ENCODE measurements at regions not wholly inside any gene's neighbourhood (a gene's known extent, or its start where the extent isn't known, plus 50 kb on each side); places are given as distances from the start of the nearest gene placed in this dataset.

GRCh38 chr12:102344691-102345090 is 135.7 kb downstream of the IGF1 start:
- TF ChIP-seq NFRKB (IDR thresholded peaks at IDR 0.05) = no peak
- TF ChIP-seq SP1 (IDR thresholded peaks at IDR 0.05) = no peak
- no peak for TF ChIP-seq BHLHE40 (IDR thresholded peaks at IDR 0.05; ENCODE audit: borderline replicate concordance)
- TF ChIP-seq L3MBTL2 (conservative IDR thresholded peaks at IDR 0.05) = no peak
- no peak for TF ChIP-seq SUZ12 (IDR thresholded peaks at IDR 0.05)
- TF ChIP-seq ELF4 (IDR thresholded peaks at IDR 0.05) = no peak
- TF ChIP-seq FOXA1 (IDR thresholded peaks at IDR 0.05) = no peak
- TF ChIP-seq FOXM1 (IDR thresholded peaks at IDR 0.05; ENCODE audit: borderline replicate concordance) = no peak
- no peak for TF ChIP-seq TARDBP (IDR thresholded peaks at IDR 0.05)
- no peak for TF ChIP-seq LEF1 (IDR thresholded peaks at IDR 0.05; ENCODE audit: borderline replicate concordance)
- TF ChIP-seq HDGF (IDR thresholded peaks at IDR 0.05; ENCODE audit: borderline replicate concordance) = no peak
- TF ChIP-seq ZNF384 (IDR thresholded peaks at IDR 0.05) = no peak
- TF ChIP-seq CTBP1 (IDR thresholded peaks at IDR 0.05; ENCODE audit: borderline replicate concordance) = no peak

Measured in HEK293T (cell line).